HCT116 (cell line): ENCODE measurements at regions not wholly inside any gene's neighbourhood (a gene's known extent, or its start where the extent isn't known, plus 50 kb on each side); places are given as distances from the start of the nearest gene placed in this dataset.
A peak's percentile ranks its signal among the peaks of the same experiment; 100 is the strongest.

Experiments
- ATAC-seq: fragments of 200-7000 bp; cut with Tn5 transposase; 2 replicates; pipeline ENCODE4 v1.9.1; 2020; ENCODE audit warnings: mild to moderate bottlenecking, moderate library complexity
- BruUV-seq: library from RNA; stranded (reverse); fragments of 400-500 nt; replicated peaks from 2 replicates; lab custom pipeline; 2021; lab: Mats Ljungman, UMichigan
- CTCF ChIA-PET: fragments of 300-600 bp; sonication (Branson Sonifier 250); formaldehyde crosslinking; loops from one replicate; lab custom pipeline; 2021; ENCODE audit warnings: antibody characterized with exemption; lab: Charles Lee
- POLR2A ChIA-PET: fragments of 300-600, 350-600 bp; sonication (Branson Sonifier 250); formaldehyde crosslinking; loops from one replicate; lab custom pipeline; 2021; ENCODE audit warnings: antibody characterized with exemption; lab: Charles Lee
- RAD21 ChIA-PET, 2 experiments: fragments of 300-600 bp; sonication (Branson Sonifier 250); formaldehyde crosslinking; loops; one replicate each; lab custom pipeline; 2023; ENCODE audit warnings: low total read pairs in 2 of 2; ENCODE audit not compliant: uncharacterized antibody in 2 of 2, unreplicated experiment in 2 of 2, low non-redundant PET in 1 of 2; lab: Charles Lee
- DNase-seq: peaks from one replicate; pipeline ENCODE4 v3.0.0-alpha.2; 2010; ENCODE audit warnings: low read depth, low spot score
- H2AFZ ChIP-seq: fragments of 200-600 bp; shearing (Covaris generic), sonication (generic); 2 replicates; pipeline ENCODE4 v1.6.1; 2017; ENCODE audit warnings: low read depth, mixed run types, mixed read lengths, antibody characterized with exemption, low read length; ENCODE audit not compliant: poor library complexity, severe bottlenecking
- H3K27ac ChIP-seq: 2 replicates; pipeline ENCODE4 v1.5.1; 2012; ENCODE audit warnings: low read depth, low read length
- H3K27me3 ChIP-seq: fragments of 200-600 bp; sonication (generic); 2 replicates; pipeline ENCODE4 v1.6.1; 2016; ENCODE audit warnings: mixed run types, low read length, mixed read lengths; ENCODE audit not compliant: insufficient read depth
- H3K36me3 ChIP-seq, 2 experiments: fragments of 200-500 bp in 1 of 2; fragments of 200-600 bp in 1 of 2; sonication (Bioruptor generic) in 1 of 2; sonication (generic) in 1 of 2; 2 replicates each; pipeline versions ENCODE4 v1.5.1 to v1.6.1; 2014 to 2016; ENCODE audit warnings: low read length in 2 of 2, inconsistent platforms in 1 of 2, mixed read lengths in 1 of 2, mixed run types in 1 of 2; ENCODE audit not compliant: insufficient read depth in 2 of 2, control insufficient read depth in 1 of 2
- H3K4me1 ChIP-seq, 2 experiments: fragments of 200-600 bp in 1 of 2; sonication (generic) in 1 of 2; 2 replicates each; pipeline versions ENCODE4 v1.5.1 to v1.6.1; 2012 to 2017; ENCODE audit warnings: low read length in 2 of 2, inconsistent platforms in 1 of 2, mild to moderate bottlenecking in 1 of 2, mixed read lengths in 1 of 2, mixed run types in 1 of 2, moderate library complexity in 1 of 2; ENCODE audit not compliant: insufficient read depth in 2 of 2, control insufficient read depth in 1 of 2
- H3K4me2 ChIP-seq: fragments of 200-600 bp; sonication (generic); 2 replicates; pipeline ENCODE4 v1.6.1; 2017; ENCODE audit warnings: mixed run types, low read length, mixed read lengths
- H3K4me3 ChIP-seq, 2 experiments: fragments of 200-600 bp in 1 of 2; sonication (generic) in 1 of 2; replicated peaks in 1 of 2; 2 replicates each; pipeline ENCODE4 v1.5.1; 2011 to 2016; ENCODE audit warnings: low read length in 2 of 2, control low read depth in 1 of 2, low read depth in 1 of 2, mild to moderate bottlenecking in 1 of 2, mixed read lengths in 1 of 2, mixed run types in 1 of 2
- H3K79me2 ChIP-seq: fragments of 200-600 bp; sonication (generic); 2 replicates; pipeline ENCODE4 v1.6.1; 2017; ENCODE audit warnings: mild to moderate bottlenecking, mixed run types, low read length, moderate library complexity, mixed read lengths; ENCODE audit not compliant: insufficient read depth
- H3K9ac ChIP-seq: fragments of 200-600 bp; sonication (generic); 2 replicates; pipeline ENCODE4 v1.6.1; 2016; ENCODE audit warnings: low read length, mixed read lengths
- H3K9me2 ChIP-seq: fragments of 200-600 bp; sonication (generic), shearing (Covaris generic); 2 replicates; pipeline ENCODE4 v1.6.1; 2017; ENCODE audit warnings: mixed run types, mild to moderate bottlenecking, moderate library complexity; ENCODE audit not compliant: insufficient read depth
- H3K9me3 ChIP-seq, 2 experiments: fragments of 200-500 bp in 1 of 2; fragments of 200-600 bp in 1 of 2; sonication (Bioruptor generic) in 1 of 2; sonication (generic) in 1 of 2; 2 replicates each; pipeline ENCODE4 v1.6.1; 2014 to 2017; ENCODE audit warnings: low read length in 2 of 2, mixed read lengths in 2 of 2, inconsistent platforms in 1 of 2, low read depth in 1 of 2, mild to moderate bottlenecking in 1 of 2, mixed run types in 1 of 2, moderate library complexity in 1 of 2; ENCODE audit not compliant: control insufficient read depth in 1 of 2, insufficient read depth in 1 of 2
- H4K20me1 ChIP-seq: fragments of 200-600 bp; sonication (generic), shearing (Covaris generic); 2 replicates; pipeline ENCODE4 v1.6.1; 2017; ENCODE audit warnings: mixed run types, mild to moderate bottlenecking, moderate library complexity; ENCODE audit not compliant: insufficient read depth
- ATF3 ChIP-seq: IDR thresholded peaks from 2 replicates; pipeline ENCODE4 v1.6.1; 2012
- CBX3 ChIP-seq: IDR thresholded peaks from 2 replicates; pipeline ENCODE4 v1.6.1; 2012; ENCODE audit warnings: low read depth
- EGR1 ChIP-seq: IDR thresholded peaks from 2 replicates; pipeline ENCODE4 v1.6.1; 2012; ENCODE audit warnings: low read depth
- EZH2 ChIP-seq: fragments of 200-600 bp; sonication (generic); IDR thresholded peaks from 2 replicates; pipeline ENCODE4 v1.6.1; 2017; ENCODE audit warnings: antibody characterized with exemption, mixed run types
- EZH2phosphoT487 ChIP-seq: fragments of 200-600 bp; IDR thresholded peaks from 2 replicates; pipeline ENCODE4 v1.6.1; 2018; ENCODE audit warnings: antibody characterized with exemption, borderline replicate concordance
- FOSL1 ChIP-seq: IDR thresholded peaks from 2 replicates; pipeline ENCODE4 v1.6.1; 2012; ENCODE audit warnings: low read depth
- JUND ChIP-seq: IDR thresholded peaks from 2 replicates; pipeline ENCODE4 v1.6.1; 2012
- MAX ChIP-seq: IDR thresholded peaks from 2 replicates; pipeline ENCODE4 v1.6.1; 2012
- POLR2A ChIP-seq: IDR thresholded peaks from 2 replicates; pipeline ENCODE4 v1.7.0; 2011; ENCODE audit warnings: borderline replicate concordance; ENCODE audit not compliant: insufficient read depth, insufficient read length; ENCODE audit errors: extremely low read depth
- POLR2AphosphoS5 ChIP-seq: IDR thresholded peaks from 2 replicates; pipeline ENCODE4 v1.6.1; 2011; ENCODE audit warnings: mild to moderate bottlenecking, low read depth, low read length, moderate library complexity
- SIN3A ChIP-seq: IDR thresholded peaks from 2 replicates; pipeline ENCODE4 v1.6.1; 2012; ENCODE audit warnings: low read depth
- SP1 ChIP-seq: IDR thresholded peaks from 2 replicates; pipeline ENCODE4 v1.6.1; 2012; ENCODE audit warnings: low read depth
- TCF7L2 ChIP-seq: IDR thresholded peaks from 2 replicates; pipeline ENCODE4 v1.7.0; 2011; ENCODE audit warnings: borderline replicate concordance, inconsistent platforms; ENCODE audit not compliant: insufficient read depth, insufficient read length; ENCODE audit errors: extremely low read depth
- ZFX ChIP-seq: fragments of 450-650 bp; IDR thresholded peaks from 2 replicates; pipeline ENCODE4 v1.6.1; 2017
- ZNF274 ChIP-seq: fragments of 200-500 bp; sonication (Bioruptor generic); IDR thresholded peaks from 2 replicates; pipeline ENCODE4 v1.6.1; 2014; ENCODE audit warnings: mild to moderate bottlenecking, low read depth, low read length, inconsistent platforms
- intact Hi-C: fragments of 100-400 bp; cut with micrococcal nuclease; formaldehyde crosslinking; loops from 2 replicates; pipeline ENCODE4 v1.10.0; 2022
- TF ChIP-seq, protein P1 (sequence below): IDR thresholded peaks from 2 replicates; pipeline ENCODE4 v1.6.1; 2011; ENCODE audit warnings: mild to moderate bottlenecking, low read length, moderate library complexity; ENCODE audit not compliant: insufficient replicate concordance; ENCODE audit errors: extremely low read depth
- TF ChIP-seq, protein P2 (sequence below): IDR thresholded peaks from 2 replicates; pipeline ENCODE4 v1.6.1; 2012; ENCODE audit warnings: low read depth

GRCh38 chr3:118587847-118588246, 446.8 kb downstream of the IGSF11 start:
- H3K4me2 ChIP-seq = peak overlapping the region; percentile 3; the same call in 1 of the 2 replicates
- H3K79me2 ChIP-seq = no peaks in the 10 kb centered on the region
- H3K9me2 ChIP-seq = no peaks in the 10 kb centered on the region
- CTCF ChIA-PET = no interaction called here
- POLR2A ChIA-PET = no interaction called here
- H2AFZ ChIP-seq = no peak overlapping the region
- no peaks in the 10 kb centered on the region for H4K20me1 ChIP-seq
- RAD21 ChIA-PET = no interaction called here
- no peak for DNase-seq
- no peak overlapping the region for H3K4me3 ChIP-seq
- intact Hi-C loops = no loop called here
- no TSS peak for BruUV-seq
- no peak overlapping the region for H3K9ac ChIP-seq
- TF ChIP-seq FOSL1 (0 out of 2 replicates have a peak, but pooled peaks have one; percentile 28), JUND (no peak)
- H3K36me3 ChIP-seq = no peaks in the 10 kb centered on the region
- peaks cover 5 to 16% of the 10 kb centered on the region in 2 experiments for H3K4me1 ChIP-seq
- no peak overlapping the region for H3K27ac ChIP-seq
- no peaks in the 10 kb centered on the region for H3K27me3 ChIP-seq
- no peaks in the 10 kb centered on the region for H3K9me3 ChIP-seq
- ATAC-seq = peak; percentile 30; the same call in 1 of the 2 replicates

- RAD21 ChIA-PET = no interaction called here
- POLR2A ChIA-PET = no interaction called here
- Histone ChIP-seq H3K36me3 (no peaks in the 10 kb centered on the region), H3K9me3 (no peaks in the 10 kb centered on the region), H2AFZ (no peak overlapping the region), H3K4me1 (peaks cover under 1 to 3% of the 10 kb centered on the region in 2 experiments), H3K4me2 (no peak overlapping the region), H3K27ac (no peak overlapping the region), H3K27me3 (no peaks in the 10 kb centered on the region), H3K9ac (no peak overlapping the region), H3K79me2 (no peaks in the 10 kb centered on the region), H4K20me1 (no peaks in the 10 kb centered on the region), H3K4me3 (no peak overlapping the region), H3K9me2 (no peaks in the 10 kb centered on the region)
- ATAC-seq (no peak), DNase-seq (no peak)
- CTCF ChIA-PET = no interaction called here
- BruUV-seq = no TSS peak
- intact Hi-C loops = no loop called here
- no peak for TF ChIP-seq ZNF274
- TF ChIP-seq, protein P1, sequence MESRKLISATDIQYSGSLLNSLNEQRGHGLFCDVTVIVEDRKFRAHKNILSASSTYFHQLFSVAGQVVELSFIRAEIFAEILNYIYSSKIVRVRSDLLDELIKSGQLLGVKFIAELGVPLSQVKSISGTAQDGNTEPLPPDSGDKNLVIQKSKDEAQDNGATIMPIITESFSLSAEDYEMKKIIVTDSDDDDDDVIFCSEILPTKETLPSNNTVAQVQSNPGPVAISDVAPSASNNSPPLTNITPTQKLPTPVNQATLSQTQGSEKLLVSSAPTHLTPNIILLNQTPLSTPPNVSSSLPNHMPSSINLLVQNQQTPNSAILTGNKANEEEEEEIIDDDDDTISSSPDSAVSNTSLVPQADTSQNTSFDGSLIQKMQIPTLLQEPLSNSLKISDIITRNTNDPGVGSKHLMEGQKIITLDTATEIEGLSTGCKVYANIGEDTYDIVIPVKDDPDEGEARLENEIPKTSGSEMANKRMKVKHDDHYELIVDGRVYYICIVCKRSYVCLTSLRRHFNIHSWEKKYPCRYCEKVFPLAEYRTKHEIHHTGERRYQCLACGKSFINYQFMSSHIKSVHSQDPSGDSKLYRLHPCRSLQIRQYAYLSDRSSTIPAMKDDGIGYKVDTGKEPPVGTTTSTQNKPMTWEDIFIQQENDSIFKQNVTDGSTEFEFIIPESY = no peak
- no peak for TF ChIP-seq ZFX
- TF ChIP-seq, protein P2, sequence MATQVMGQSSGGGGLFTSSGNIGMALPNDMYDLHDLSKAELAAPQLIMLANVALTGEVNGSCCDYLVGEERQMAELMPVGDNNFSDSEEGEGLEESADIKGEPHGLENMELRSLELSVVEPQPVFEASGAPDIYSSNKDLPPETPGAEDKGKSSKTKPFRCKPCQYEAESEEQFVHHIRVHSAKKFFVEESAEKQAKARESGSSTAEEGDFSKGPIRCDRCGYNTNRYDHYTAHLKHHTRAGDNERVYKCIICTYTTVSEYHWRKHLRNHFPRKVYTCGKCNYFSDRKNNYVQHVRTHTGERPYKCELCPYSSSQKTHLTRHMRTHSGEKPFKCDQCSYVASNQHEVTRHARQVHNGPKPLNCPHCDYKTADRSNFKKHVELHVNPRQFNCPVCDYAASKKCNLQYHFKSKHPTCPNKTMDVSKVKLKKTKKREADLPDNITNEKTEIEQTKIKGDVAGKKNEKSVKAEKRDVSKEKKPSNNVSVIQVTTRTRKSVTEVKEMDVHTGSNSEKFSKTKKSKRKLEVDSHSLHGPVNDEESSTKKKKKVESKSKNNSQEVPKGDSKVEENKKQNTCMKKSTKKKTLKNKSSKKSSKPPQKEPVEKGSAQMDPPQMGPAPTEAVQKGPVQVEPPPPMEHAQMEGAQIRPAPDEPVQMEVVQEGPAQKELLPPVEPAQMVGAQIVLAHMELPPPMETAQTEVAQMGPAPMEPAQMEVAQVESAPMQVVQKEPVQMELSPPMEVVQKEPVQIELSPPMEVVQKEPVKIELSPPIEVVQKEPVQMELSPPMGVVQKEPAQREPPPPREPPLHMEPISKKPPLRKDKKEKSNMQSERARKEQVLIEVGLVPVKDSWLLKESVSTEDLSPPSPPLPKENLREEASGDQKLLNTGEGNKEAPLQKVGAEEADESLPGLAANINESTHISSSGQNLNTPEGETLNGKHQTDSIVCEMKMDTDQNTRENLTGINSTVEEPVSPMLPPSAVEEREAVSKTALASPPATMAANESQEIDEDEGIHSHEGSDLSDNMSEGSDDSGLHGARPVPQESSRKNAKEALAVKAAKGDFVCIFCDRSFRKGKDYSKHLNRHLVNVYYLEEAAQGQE = no peak
- no peak for TF ChIP-seq CBX3
- TF ChIP-seq EGR1 = no peak
- no peak for TF ChIP-seq SIN3A
- no peak for TF ChIP-seq EZH2phosphoT487
- no peak for TF ChIP-seq ATF3
- TF ChIP-seq POLR2A = no peak
- no peak for TF ChIP-seq SP1
- TF ChIP-seq TCF7L2 = no peak
- TF ChIP-seq MAX = no peak
- no peak for TF ChIP-seq JUND
- no peak for TF ChIP-seq POLR2AphosphoS5
- no peak for TF ChIP-seq EZH2
Observed at GRCh38 chr3:118593277-118593670, 441.4 kb downstream of the IGSF11 start.
